ENCODE measurements at regions not wholly inside any gene's neighbourhood (a gene's known extent, or its start where the extent isn't known, plus 50 kb on each side); places are given as distances from the start of the nearest gene placed in this dataset.

DNA sequence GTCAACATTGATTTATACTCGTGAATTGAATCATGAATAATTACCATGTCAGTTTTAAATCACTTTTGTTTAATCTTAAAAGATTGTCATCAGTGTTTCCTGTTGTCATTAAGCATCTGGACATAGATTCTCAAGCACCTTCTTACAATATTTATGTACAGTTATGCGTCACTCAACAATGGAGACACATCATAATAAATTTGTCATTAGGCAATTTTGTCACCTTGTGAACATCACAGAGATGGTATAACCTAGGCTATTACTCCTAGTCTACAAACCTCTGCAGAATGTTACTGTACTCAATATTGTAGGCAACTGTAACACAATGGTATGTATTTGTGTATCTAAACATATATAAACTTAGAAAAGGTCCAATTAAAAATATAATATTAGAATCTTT, 2130.9 kb upstream of the PCDH20 start:
- H3K9me3 ChIP-seq: no peaks in the 10 kb centered on the region
- DNase-seq: no peak
- no peak overlapping the region for H3K4me3 ChIP-seq
- H3K36me3 ChIP-seq: no peaks in the 10 kb centered on the region
- H3K27ac ChIP-seq: no peak overlapping the region
- H3K4me1 ChIP-seq: no peaks in the 10 kb centered on the region
- intact Hi-C loops (cut with DNase I): no loop called here
- H3K27me3 ChIP-seq: no peaks in the 10 kb centered on the region
- no peak overlapping the region for H3K9ac ChIP-seq (ENCODE audit: low read depth in 2 of 2, low read length in 2 of 2)
- TF ChIP-seq, protein P1, sequence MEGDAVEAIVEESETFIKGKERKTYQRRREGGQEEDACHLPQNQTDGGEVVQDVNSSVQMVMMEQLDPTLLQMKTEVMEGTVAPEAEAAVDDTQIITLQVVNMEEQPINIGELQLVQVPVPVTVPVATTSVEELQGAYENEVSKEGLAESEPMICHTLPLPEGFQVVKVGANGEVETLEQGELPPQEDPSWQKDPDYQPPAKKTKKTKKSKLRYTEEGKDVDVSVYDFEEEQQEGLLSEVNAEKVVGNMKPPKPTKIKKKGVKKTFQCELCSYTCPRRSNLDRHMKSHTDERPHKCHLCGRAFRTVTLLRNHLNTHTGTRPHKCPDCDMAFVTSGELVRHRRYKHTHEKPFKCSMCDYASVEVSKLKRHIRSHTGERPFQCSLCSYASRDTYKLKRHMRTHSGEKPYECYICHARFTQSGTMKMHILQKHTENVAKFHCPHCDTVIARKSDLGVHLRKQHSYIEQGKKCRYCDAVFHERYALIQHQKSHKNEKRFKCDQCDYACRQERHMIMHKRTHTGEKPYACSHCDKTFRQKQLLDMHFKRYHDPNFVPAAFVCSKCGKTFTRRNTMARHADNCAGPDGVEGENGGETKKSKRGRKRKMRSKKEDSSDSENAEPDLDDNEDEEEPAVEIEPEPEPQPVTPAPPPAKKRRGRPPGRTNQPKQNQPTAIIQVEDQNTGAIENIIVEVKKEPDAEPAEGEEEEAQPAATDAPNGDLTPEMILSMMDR (IDR thresholded peaks at IDR 0.05): no peak

DNA sequence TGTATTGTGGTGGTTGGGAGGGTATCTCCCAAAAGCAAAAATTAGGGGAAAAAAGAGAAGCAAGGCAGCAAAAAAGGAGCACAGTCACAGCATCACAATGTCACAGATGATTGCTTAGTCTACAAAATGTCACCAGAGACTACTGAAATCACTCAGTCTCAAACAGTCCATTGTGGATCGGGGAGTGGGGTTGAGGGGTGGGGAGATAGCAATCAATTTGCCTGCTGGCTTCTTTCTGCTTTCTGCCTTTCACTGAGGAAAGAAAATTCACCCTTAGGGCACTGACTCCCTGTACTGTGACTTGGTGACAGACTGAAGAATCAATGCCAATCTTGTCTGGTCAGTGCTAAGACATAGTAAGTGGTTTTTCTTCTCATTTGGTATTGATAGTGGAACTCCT, 2127.1 kb upstream of the PCDH20 start:
- TF ChIP-seq, protein P1 (IDR thresholded peaks at IDR 0.05): no peak
- Histone ChIP-seq H3K4me1 (no peaks in the 10 kb centered on the region), H3K9ac (ENCODE audit: low read depth in 2 of 2, low read length in 2 of 2) (no peak overlapping the region), H3K4me3 (no peak overlapping the region), H3K27me3 (no peaks in the 10 kb centered on the region), H3K27ac (no peak overlapping the region), H3K36me3 (no peaks in the 10 kb centered on the region), H3K9me3 (no peaks in the 10 kb centered on the region)
- intact Hi-C loops (cut with DNase I): no loop called here
- DNase-seq: no peak

DNA sequence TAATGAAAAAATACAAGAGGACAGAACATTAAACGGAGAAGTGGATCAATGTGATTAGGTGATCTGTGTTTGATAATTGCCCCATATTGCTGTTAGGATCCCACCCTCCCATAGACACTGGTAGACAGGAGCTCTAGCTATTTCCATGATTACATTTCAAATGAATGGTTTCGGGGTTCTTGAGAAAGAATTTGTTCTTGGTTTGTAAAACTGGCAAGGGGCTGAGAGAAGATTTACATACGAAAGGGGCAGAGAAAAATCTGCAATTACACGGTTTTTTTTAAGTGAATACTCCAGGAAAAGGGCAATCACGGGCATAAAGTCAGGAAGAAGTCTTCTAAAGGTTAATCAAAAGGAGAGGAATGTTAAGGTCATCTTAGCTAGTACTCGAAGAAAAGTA, 2125.7 kb upstream of the PCDH20 start:
- Histone ChIP-seq H3K4me3 (no peak overlapping the region), H3K9me3 (no peaks in the 10 kb centered on the region), H3K27me3 (no peaks in the 10 kb centered on the region), H3K9ac (ENCODE audit: low read depth in 2 of 2, low read length in 2 of 2) (no peak overlapping the region), H3K4me1 (no peaks in the 10 kb centered on the region), H3K36me3 (no peaks in the 10 kb centered on the region), H3K27ac (no peak overlapping the region)
- DNase-seq: no peak
- TF ChIP-seq, protein P1 (IDR thresholded peaks at IDR 0.05): no peak
- intact Hi-C loops (cut with DNase I): no loop called here

- no peaks in the 10 kb centered on the region for H3K4me1 ChIP-seq
- no peak overlapping the region for H3K4me3 ChIP-seq
- DNase-seq: no peak
- no peaks in the 10 kb centered on the region for H3K9me3 ChIP-seq
- intact Hi-C loops (cut with DNase I): no loop called here
- no peaks in the 10 kb centered on the region for H3K27me3 ChIP-seq
- no peak overlapping the region for H3K9ac ChIP-seq (ENCODE audit: low read depth in 2 of 2, low read length in 2 of 2)
- H3K36me3 ChIP-seq: no peaks in the 10 kb centered on the region
- H3K27ac ChIP-seq: no peak overlapping the region
- TF ChIP-seq, protein P1 (IDR thresholded peaks at IDR 0.05): no peak
Observed at GRCh38 chr13:63540061-63540460, 2124.4 kb upstream of the PCDH20 start.

DNA sequence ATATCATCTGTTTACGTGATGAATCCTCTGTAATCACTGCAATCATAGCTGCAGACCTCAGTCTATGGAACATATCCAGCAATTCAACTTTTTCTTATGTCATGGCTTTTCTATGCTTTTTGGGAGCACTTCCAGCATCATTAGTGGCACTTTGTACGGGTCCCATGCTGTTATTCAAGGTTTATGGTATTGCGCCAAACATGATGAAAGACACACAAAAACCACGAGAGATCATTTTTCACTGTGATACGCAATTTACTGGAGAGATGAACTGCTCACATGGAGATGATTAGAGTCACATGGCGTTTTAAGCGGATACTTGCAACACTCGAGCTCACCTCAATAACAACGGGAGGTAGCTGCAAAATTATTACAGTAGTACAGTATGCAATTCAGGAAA, 2101.7 kb upstream of the PCDH20 start:
- no peak overlapping the region for H3K4me3 ChIP-seq
- H3K27ac ChIP-seq: no peak overlapping the region
- TF ChIP-seq, protein P1 (IDR thresholded peaks at IDR 0.05): no peak
- H3K9ac ChIP-seq (ENCODE audit: low read depth in 2 of 2, low read length in 2 of 2): no peak overlapping the region
- DNase-seq: no peak
- intact Hi-C loops (cut with DNase I): no loop called here
- no peaks in the 10 kb centered on the region for H3K36me3 ChIP-seq
- no peaks in the 10 kb centered on the region for H3K27me3 ChIP-seq
- no peaks in the 10 kb centered on the region for H3K9me3 ChIP-seq
- no peaks in the 10 kb centered on the region for H3K4me1 ChIP-seq

DNA sequence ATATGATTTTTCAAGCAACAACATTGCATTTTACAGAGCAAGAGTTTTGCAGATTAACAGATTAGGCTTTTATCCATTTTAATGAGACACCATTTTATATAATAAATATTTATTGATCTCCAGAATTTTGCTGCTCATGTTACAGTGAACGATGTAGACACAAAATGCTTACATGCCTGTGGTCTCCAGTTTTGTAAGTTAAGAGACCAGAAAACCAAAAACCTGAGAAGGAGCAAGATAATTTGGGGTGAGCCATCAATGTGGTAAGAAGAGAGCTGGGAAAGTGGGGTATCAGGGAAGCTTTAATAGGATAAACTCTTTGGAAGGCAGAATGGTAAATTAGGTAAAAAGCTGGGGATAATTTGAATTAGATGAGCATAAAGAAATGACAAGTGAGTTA, 2100.5 kb upstream of the PCDH20 start:
- intact Hi-C loops (cut with DNase I): no loop called here
- no peak overlapping the region for H3K9ac ChIP-seq (ENCODE audit: low read depth in 2 of 2, low read length in 2 of 2)
- TF ChIP-seq, protein P1 (IDR thresholded peaks at IDR 0.05): no peak
- H3K9me3 ChIP-seq: no peaks in the 10 kb centered on the region
- no peaks in the 10 kb centered on the region for H3K4me1 ChIP-seq
- DNase-seq: no peak
- no peak overlapping the region for H3K4me3 ChIP-seq
- no peak overlapping the region for H3K27ac ChIP-seq
- no peaks in the 10 kb centered on the region for H3K27me3 ChIP-seq
- no peaks in the 10 kb centered on the region for H3K36me3 ChIP-seq

All from colonic mucosa (tissue), 4 donors.